GM21737 (cell line): ENCODE measurements at regions not wholly inside any gene's neighbourhood (a gene's known extent, or its start where the extent isn't known, plus 50 kb on each side); places are given as distances from the start of the nearest gene placed in this dataset.
"Not testable (repeated sequence)": the region's sequence is repeated elsewhere in the genome, so short reads cannot be mapped to it uniquely, and the experiment has no call there.

ENCODE experiments used
- ATAC-seq: cut with Tn5 transposase; IDR thresholded peaks from one replicate; pipeline ENCODE4 v1.9.1; 2021; ENCODE audit warnings: mild to moderate bottlenecking, moderate library complexity; ENCODE audit not compliant: unreplicated experiment

GRCh38 chr5:107011605-107012004 lies 659.1 kb downstream of the EFNA5 start:
- ATAC-seq = no peak

- ATAC-seq = no peak
Measured at GRCh38 chr5:107010060-107010459, 660.7 kb downstream of the EFNA5 start.

- no peak for ATAC-seq
Measured at GRCh38 chr5:107005653-107006052, 665.1 kb downstream of the EFNA5 start.

GRCh38 chr5:107005161-107005560 lies 665.6 kb downstream of the EFNA5 start:
- no peak for ATAC-seq

GRCh38 chr5:107002115-107002514 lies 668.6 kb downstream of the EFNA5 start:
- ATAC-seq = no peak

- ATAC-seq = not testable (repeated sequence)
Measured at GRCh38 chr5:106999506-106999905, 671.2 kb downstream of the EFNA5 start.

- ATAC-seq = no peak
Measured at GRCh38 chr5:106986006-106986405, 684.7 kb downstream of the EFNA5 start.

GRCh38 chr5:106985174-106985573 lies 685.6 kb downstream of the EFNA5 start:
- ATAC-seq = no peak

- ATAC-seq = not testable (repeated sequence)
Measured at GRCh38 chr5:106979178-106979577, 691.6 kb downstream of the EFNA5 start.

- ATAC-seq = not testable (repeated sequence)
Measured at GRCh38 chr5:106978582-106979165, 692.1 kb downstream of the EFNA5 start.

GRCh38 chr5:106976363-106976762 lies 694.4 kb downstream of the EFNA5 start:
- ATAC-seq = no peak

GRCh38 chr5:106974272-106974671 lies 696.5 kb downstream of the EFNA5 start:
- ATAC-seq = no peak

GRCh38 chr5:106966686-106967315 lies 703.9 kb downstream of the EFNA5 start:
- no peak for ATAC-seq

GRCh38 chr5:106964132-106964531 lies 706.6 kb downstream of the EFNA5 start:
- ATAC-seq = no peak

GRCh38 chr5:106963630-106964029 lies 707.1 kb downstream of the EFNA5 start:
- ATAC-seq = no peak

GRCh38 chr5:106962464-106963230 lies 708.1 kb downstream of the EFNA5 start:
- ATAC-seq = no peak

- no peak for ATAC-seq
Measured at GRCh38 chr5:106959387-106959786, 711.4 kb downstream of the EFNA5 start.

- no peak for ATAC-seq
Measured at GRCh38 chr5:106957336-106957735, 713.4 kb downstream of the EFNA5 start.

- no peak for ATAC-seq
Measured at GRCh38 chr5:106956886-106957285, 713.9 kb downstream of the EFNA5 start.

- no peak for ATAC-seq
Measured at GRCh38 chr5:106956187-106956586, 714.5 kb downstream of the EFNA5 start.

- no peak for ATAC-seq
Measured at GRCh38 chr5:106940986-106941385, 729.8 kb downstream of the EFNA5 start.

GRCh38 chr5:106940301-106940846 lies 730.4 kb downstream of the EFNA5 start:
- no peak for ATAC-seq
